SK-N-SH treated with all-trans-retinoic acid at 6 μM for 48 hours (cell line): ENCODE measurements at regions not wholly inside any gene's neighbourhood (a gene's known extent, or its start where the extent isn't known, plus 50 kb on each side); places are given as distances from the start of the nearest gene placed in this dataset.

Experiments
- ATAC-seq: fragments of 200-7000 bp; cut with Tn5 transposase; 3 replicates; pipeline ENCODE4 v1.9.1; 2020; ENCODE audit warnings: mild to moderate bottlenecking, moderate library complexity
- ARNTL ChIP-seq: fragments of 450-650 bp; formaldehyde crosslinking; IDR thresholded peaks from 2 replicates; pipeline ENCODE4 v1.5.0; 2020; ENCODE audit warnings: low read depth, mild to moderate bottlenecking, moderate library complexity, borderline replicate concordance
- BACH2 ChIP-seq: fragments of 250-450 bp; sonication (Bioruptor Pico); IDR thresholded peaks from 2 replicates; pipeline ENCODE4 v1.9.0; 2021; ENCODE audit warnings: mild to moderate bottlenecking, borderline replicate concordance
- CSDC2 ChIP-seq: fragments of 250-450 bp; sonication (Bioruptor Pico); IDR thresholded peaks from 2 replicates; pipeline ENCODE4 v1.5.0; 2020; ENCODE audit warnings: mild to moderate bottlenecking, moderate library complexity
- CSRNP3 ChIP-seq: fragments of 250-450 bp; sonication (Bioruptor Pico); IDR thresholded peaks from 2 replicates; pipeline ENCODE4 v1.5.1; 2021; ENCODE audit warnings: mild to moderate bottlenecking, moderate library complexity
- ESRRG ChIP-seq: fragments of 250-450 bp; sonication (Bioruptor Pico); IDR thresholded peaks from 2 replicates; pipeline ENCODE4 v1.6.1; 2021; ENCODE audit warnings: mild to moderate bottlenecking
- OSR1 ChIP-seq: fragments of 250-450 bp; sonication (Bioruptor Pico); IDR thresholded peaks from 2 replicates; pipeline ENCODE4 v1.8.0; 2022; ENCODE audit warnings: moderate library complexity, mild to moderate bottlenecking, inconsistent platforms
- PATZ1 ChIP-seq: fragments of 250-450 bp; sonication (Bioruptor Pico); IDR thresholded peaks from 2 replicates; pipeline ENCODE4 v1.8.0; 2020; ENCODE audit warnings: mild to moderate bottlenecking, moderate library complexity, borderline replicate concordance
- RARB ChIP-seq: fragments of 250-450 bp; sonication (Bioruptor Pico); IDR thresholded peaks from 2 replicates; pipeline ENCODE4 v1.8.0; 2021; ENCODE audit warnings: mild to moderate bottlenecking, moderate library complexity
- SNAI2 ChIP-seq: fragments of 250-450 bp; sonication (Bioruptor Pico); IDR thresholded peaks from 2 replicates; pipeline ENCODE4 v1.5.0; 2020; ENCODE audit warnings: mild to moderate bottlenecking, moderate library complexity
- TCF4 ChIP-seq: fragments of 250-450 bp; sonication (Bioruptor Pico); IDR thresholded peaks from 2 replicates; pipeline ENCODE4 v1.8.0; 2021; ENCODE audit warnings: mild to moderate bottlenecking, moderate library complexity, borderline replicate concordance
- TOX ChIP-seq: fragments of 250-450 bp; sonication (Bioruptor Pico); IDR thresholded peaks from 2 replicates; pipeline ENCODE4 v1.8.0; 2021; ENCODE audit warnings: mild to moderate bottlenecking, moderate library complexity, borderline replicate concordance
- ZC3H10 ChIP-seq: fragments of 250-450 bp; sonication (Bioruptor Pico); IDR thresholded peaks from 2 replicates; pipeline ENCODE4 v1.5.1; 2021; ENCODE audit warnings: mild to moderate bottlenecking, moderate library complexity
- ZFP3 ChIP-seq: fragments of 250-450 bp; sonication (Bioruptor Pico); IDR thresholded peaks from 2 replicates; pipeline ENCODE4 v1.5.0; 2020; ENCODE audit warnings: mild to moderate bottlenecking, moderate library complexity
- ZFP30 ChIP-seq: fragments of 450-650 bp; formaldehyde crosslinking; IDR thresholded peaks from 2 replicates; pipeline ENCODE4 v1.5.0; 2022; ENCODE audit warnings: mild to moderate bottlenecking, moderate library complexity
- ZNF565 ChIP-seq: fragments of 450-650 bp; formaldehyde crosslinking; conservative IDR thresholded peaks from 2 replicates; pipeline ENCODE4 v1.5.0; 2020; ENCODE audit warnings: low read depth, mild to moderate bottlenecking, moderate library complexity
- ZNF70 ChIP-seq: fragments of 450-650 bp; formaldehyde crosslinking; IDR thresholded peaks from 2 replicates; pipeline ENCODE4 v1.5.0; 2020; ENCODE audit warnings: mild to moderate bottlenecking, moderate library complexity
- ZNF8 ChIP-seq: fragments of 450-650 bp; formaldehyde crosslinking; IDR thresholded peaks from 2 replicates; pipeline ENCODE4 v1.5.0; 2020; ENCODE audit warnings: mild to moderate bottlenecking, moderate library complexity
- TF ChIP-seq, protein P1 (sequence below): fragments of 250-450 bp; sonication (Bioruptor Pico); IDR thresholded peaks from 2 replicates; pipeline ENCODE4 v1.5.1; 2020; ENCODE audit warnings: low read depth, mild to moderate bottlenecking, moderate library complexity

GRCh38 chr5:125463466-125464092 lies 717.1 kb upstream of the ZNF608 start (continued):
- TF ChIP-seq PATZ1 (CRISPR knock-in tag) = no peak

DNA sequence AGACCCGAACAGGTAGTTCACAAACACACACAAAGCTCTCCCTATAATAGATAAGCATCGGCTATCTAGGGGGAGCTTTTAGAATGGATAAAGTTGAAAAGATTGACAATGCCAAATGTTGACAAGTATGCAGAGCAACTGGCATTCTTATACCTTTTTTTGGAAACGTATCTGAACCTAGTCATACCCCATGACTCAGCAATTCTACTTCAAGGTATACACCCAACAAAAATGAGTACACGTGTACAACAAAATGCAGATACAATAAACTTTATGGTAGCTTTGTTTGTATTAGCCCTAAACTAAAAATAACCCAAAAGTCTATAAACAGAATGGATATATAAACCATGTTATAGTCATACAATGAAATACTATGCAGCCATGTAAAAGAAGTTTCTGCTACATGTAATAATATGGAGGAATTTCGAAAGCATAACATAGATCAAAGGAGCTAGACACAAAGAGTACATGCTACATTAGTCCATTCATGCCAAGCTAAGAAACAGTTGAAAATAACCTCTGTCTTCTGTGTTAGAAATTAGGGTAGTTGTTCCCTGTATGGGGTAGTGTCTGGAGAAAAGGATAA lies 718.5 kb upstream of the ZNF608 start:
- no peak for ATAC-seq
- TF ChIP-seq ZFP30 (CRISPR knock-in tag) (no peak), ZC3H10 (CRISPR knock-in tag) (no peak), PATZ1 (CRISPR knock-in tag) (no peak), SNAI2 (CRISPR knock-in tag) (no peak), RARB (no peak), ESRRG (CRISPR knock-in tag) (no peak)
- TF ChIP-seq, protein P1, sequence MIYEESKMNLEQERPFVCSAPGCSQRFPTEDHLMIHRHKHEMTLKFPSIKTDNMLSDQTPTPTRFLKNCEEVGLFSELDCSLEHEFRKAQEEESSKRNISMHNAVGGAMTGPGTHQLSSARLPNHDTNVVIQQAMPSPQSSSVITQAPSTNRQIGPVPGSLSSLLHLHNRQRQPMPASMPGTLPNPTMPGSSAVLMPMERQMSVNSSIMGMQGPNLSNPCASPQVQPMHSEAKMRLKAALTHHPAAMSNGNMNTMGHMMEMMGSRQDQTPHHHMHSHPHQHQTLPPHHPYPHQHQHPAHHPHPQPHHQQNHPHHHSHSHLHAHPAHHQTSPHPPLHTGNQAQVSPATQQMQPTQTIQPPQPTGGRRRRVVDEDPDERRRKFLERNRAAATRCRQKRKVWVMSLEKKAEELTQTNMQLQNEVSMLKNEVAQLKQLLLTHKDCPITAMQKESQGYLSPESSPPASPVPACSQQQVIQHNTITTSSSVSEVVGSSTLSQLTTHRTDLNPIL (CRISPR knock-in tag) = no peak

DNA sequence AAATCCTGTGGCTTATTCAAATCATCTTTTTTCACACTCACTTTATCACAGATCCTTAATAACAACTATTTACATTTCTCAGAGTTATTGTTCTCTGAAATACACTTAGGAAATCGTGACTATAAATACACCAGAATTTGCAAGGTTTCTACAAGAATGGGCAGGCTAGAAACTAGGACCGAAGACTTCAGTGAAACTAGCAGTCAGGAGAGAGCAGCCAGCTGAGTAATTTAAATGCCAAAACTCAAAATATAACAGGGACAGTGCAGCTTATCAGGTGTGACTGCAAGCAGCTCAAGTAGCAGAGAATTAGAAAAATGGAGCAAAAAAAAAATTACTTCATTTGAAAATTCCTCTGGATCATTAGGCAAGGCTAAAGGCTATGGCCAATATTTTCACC lies 719.3 kb upstream of the ZNF608 start:
- ATAC-seq = no peak
- no peak for TF ChIP-seq TCF4 (CRISPR knock-in tag)
- TF ChIP-seq ZNF8 (CRISPR knock-in tag) = no peak
- TF ChIP-seq CSDC2 (CRISPR knock-in tag) = no peak
- no peak for TF ChIP-seq ZFP3 (CRISPR knock-in tag)
- no peak for TF ChIP-seq BACH2 (CRISPR knock-in tag)
- TF ChIP-seq, protein P1 (CRISPR knock-in tag) = no peak
- no peak for TF ChIP-seq ZC3H10 (CRISPR knock-in tag)
- TF ChIP-seq OSR1 (CRISPR knock-in tag) = no peak
- TF ChIP-seq ARNTL (CRISPR knock-in tag) = no peak
- no peak for TF ChIP-seq ZNF565 (CRISPR knock-in tag)
- TF ChIP-seq TOX (CRISPR knock-in tag) = no peak
- TF ChIP-seq ZNF70 (CRISPR knock-in tag) = no peak

DNA sequence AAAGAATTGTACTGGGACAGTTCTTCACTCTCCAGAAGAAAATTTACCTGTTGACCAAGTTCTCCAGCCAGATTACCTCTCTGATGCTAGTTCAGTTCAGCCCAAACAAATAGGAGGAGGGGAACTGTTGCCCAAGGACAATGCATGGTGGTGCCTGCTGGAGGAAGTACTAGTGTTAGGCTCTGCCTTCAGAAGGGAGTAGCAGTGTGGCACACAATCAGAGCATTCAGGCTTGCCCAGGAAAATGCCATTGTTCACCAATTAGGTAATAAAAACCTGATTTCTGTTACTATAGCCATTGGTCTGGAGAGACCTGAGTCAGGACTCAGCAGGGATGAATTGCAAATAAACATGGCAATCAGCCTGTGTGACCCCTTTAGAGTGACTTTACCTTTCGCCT lies 720.8 kb upstream of the ZNF608 start:
- no peak for ATAC-seq
- no peak for TF ChIP-seq ZFP3 (CRISPR knock-in tag)
- TF ChIP-seq OSR1 (CRISPR knock-in tag) = no peak
- TF ChIP-seq ESRRG (CRISPR knock-in tag) = no peak
- TF ChIP-seq ZC3H10 (CRISPR knock-in tag) = no peak
- TF ChIP-seq ZNF8 (CRISPR knock-in tag) = no peak
- no peak for TF ChIP-seq ZNF565 (CRISPR knock-in tag)
- TF ChIP-seq CSRNP3 (CRISPR knock-in tag) = no peak
